GM21723 (cell line): ENCODE measurements at regions not wholly inside any gene's neighbourhood (a gene's known extent, or its start where the extent isn't known, plus 50 kb on each side); places are given as distances from the start of the nearest gene placed in this dataset.
"Not testable (repeated sequence)": the region's sequence is repeated elsewhere in the genome, so short reads cannot be mapped to it uniquely, and the experiment has no call there.

ENCODE experiments used
- ATAC-seq: cut with Tn5 transposase; IDR thresholded peaks from one replicate; pipeline ENCODE4 v1.9.1; 2021; ENCODE audit warnings: mild to moderate bottlenecking, moderate library complexity; ENCODE audit not compliant: unreplicated experiment

DNA sequence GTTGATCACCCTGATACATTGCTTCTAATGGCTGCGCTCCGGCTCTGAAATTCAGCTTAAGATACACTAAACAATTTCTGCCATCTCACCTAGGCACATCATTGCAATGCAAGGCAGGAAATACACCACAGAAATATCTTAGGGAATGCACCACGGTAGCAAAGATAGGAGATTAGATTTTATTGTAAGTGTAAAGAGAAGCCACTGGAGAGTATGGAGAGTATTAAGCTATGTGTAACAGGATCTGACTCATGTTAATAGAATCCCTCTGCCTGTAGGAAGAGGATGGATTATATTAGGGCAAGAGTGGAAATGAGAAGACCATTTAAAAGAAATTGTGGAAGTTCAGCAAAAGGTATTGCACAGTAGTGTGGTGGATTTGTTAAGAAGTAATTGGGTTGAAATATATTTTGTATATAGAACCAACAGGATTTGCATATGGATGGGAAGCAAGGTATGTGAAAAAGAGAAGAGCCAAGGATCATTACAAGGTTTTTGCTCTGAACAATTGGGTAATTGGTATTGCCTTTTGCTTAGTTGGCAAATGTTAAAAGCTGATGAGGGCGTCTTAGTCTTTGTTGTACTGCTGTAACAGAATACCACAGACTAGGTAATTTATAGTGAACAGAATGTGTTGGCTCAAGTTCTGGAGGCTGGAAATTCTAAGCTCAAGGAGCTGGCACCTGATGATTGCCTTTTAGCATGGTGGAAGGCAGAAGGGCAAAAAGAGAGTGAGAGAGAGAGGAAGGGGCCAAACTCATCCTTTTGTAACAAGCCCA lies 636.1 kb downstream of the PSAT1 start:
- ATAC-seq = no peak

- ATAC-seq = no peak
Measured at GRCh38 chr9:78934880-78935279, 636.9 kb upstream of the TLE4 start.

- no peak for ATAC-seq
Measured at GRCh38 chr9:78938821-78939220, 632.9 kb upstream of the TLE4 start.

GRCh38 chr9:78939311-78940065 lies 632.3 kb upstream of the TLE4 start:
- ATAC-seq = no peak

- ATAC-seq = no peak
Measured at GRCh38 chr9:78940121-78940855, 631.5 kb upstream of the TLE4 start.

- no peak for ATAC-seq
Measured at GRCh38 chr9:78954286-78954685, 617.5 kb upstream of the TLE4 start.

GRCh38 chr9:78958892-78959291 lies 612.9 kb upstream of the TLE4 start:
- no peak for ATAC-seq

DNA sequence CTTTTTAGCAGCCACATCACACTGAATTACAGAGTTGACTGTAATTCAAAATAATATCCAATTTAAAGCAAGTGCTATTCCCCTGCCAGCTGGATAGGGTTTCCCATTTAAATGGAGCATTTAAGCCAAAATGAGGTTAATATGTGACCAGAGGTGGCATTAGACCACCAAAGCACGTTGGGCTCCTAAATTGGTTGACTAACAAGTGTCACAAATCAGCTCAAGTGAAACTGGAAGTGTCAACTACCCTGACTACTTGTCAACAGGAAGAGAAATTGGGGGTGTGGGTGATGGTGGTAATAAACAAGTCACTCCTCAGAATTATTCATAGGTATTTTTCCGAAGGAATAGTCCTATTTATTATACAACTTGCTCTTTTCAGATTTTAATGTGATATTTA lies 609.6 kb upstream of the TLE4 start:
- no peak for ATAC-seq

- ATAC-seq = no peak
Measured at GRCh38 chr9:78963911-78964310, 607.9 kb upstream of the TLE4 start.

DNA sequence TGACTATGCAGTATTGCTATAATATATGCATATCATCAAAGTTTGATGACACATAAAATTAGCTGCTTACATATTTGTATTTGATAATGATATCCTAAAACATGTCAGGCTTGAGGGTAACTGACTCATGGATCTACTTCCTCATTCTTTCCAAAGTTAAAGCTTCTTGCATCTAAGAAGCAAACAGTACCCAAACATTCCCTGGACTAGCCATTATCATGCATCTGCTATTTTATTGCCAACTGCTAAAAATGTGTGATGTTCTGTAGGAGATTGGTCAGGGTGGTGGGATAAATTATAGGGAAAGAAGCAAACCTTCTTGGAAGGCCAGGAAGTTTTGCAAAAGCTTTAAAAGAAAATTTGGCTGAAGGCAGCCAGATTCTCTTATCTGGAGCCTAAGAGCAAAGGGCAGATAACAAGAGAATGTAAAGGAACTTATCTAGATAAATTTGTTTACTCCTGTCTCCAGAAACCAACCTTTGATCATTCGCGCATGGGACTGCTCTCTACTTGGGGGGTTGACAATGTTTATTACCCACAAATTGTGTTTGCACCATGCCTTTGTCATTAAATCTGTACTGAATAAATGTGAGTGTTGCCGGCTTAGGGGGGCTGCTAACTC lies 604.1 kb upstream of the TLE4 start:
- ATAC-seq = no peak

DNA sequence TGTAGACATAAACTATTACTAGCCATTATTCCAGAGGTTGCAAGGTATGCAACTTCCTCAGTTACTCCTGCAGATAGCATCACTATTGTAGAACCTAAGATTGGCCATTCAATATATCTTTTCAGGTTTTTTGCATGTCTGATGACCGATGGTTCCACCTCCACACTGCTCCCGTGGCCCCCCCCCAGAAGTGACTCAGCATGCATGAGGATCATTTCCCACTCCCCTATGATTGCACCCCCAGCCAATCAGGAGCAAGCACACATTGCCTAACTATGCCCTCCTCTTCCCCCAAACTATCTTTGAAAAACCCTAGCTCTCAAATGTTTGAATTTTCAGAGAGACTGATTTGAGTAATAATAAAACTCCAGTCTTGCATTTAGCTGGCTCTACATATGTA lies 601.4 kb upstream of the TLE4 start:
- ATAC-seq = no peak

DNA sequence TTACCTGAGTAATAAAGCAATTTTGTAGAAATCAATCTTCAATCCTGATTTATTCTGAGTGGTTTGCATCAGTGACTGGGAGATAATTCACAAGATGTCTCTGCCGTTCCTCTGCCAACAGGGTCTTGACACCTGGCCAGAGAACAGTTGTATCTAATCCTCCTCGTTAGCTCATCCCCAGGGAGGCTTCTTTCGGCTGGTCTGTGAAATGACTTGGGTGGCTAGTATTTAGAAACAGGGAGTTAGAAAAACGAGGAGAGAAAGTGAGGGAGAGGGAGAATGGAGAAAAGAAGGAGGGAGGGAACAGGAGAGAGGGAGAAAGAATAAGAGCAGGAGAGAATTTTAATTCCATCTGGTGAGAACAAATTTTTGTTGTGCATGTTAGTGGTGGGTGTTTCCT lies 600.2 kb upstream of the TLE4 start:
- ATAC-seq = no peak

DNA sequence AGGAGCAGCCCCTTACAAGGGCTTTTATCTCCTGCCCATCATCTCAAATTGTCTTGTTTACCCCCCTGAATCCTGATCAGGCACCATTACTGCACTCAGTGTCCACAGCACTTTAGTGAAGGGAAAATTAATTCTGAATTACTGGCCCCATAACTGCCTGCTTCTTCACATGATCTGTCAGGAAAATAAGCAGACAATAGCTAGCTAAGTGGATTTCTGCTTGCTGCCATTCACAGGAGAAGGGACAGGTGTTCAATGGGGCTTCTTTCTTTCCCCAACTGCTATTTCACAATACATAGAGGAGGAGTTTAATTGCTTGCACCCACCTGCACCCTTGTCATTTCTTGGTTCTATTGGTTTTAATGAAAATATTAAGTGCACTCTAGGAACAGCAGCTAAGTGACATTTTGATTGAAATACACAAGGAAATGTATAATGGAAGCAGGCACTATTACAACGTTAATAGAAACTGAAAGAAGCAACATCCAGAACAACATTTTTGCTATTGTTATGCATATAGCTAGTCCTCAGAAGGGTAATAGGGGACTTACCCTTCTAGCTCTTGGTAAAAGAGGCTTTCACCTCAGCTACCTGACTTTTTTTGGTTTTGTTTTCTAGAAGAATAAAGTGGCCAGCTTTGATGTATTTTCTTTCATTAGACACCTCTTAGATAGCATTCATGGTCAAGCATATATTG lies 599.3 kb upstream of the TLE4 start:
- no peak for ATAC-seq

DNA sequence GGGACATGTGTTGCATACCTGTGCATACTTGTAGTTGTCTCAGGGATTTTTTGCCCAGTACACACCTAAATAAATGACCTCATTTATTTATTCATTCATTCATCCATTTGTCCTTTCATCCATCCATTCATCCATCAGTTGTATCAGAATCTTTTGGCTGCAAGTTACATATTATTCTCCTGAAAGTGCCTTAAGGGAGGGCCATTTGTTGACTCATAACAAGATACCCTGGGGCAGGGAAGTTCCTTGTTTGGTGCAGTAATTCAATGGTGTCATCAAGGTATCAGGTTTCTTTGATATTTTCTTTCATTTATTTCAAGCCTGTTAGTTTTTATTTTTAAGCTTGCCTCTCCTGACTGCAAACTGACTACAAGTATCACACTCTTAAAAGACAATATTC lies 597.9 kb upstream of the TLE4 start:
- ATAC-seq = no peak

DNA sequence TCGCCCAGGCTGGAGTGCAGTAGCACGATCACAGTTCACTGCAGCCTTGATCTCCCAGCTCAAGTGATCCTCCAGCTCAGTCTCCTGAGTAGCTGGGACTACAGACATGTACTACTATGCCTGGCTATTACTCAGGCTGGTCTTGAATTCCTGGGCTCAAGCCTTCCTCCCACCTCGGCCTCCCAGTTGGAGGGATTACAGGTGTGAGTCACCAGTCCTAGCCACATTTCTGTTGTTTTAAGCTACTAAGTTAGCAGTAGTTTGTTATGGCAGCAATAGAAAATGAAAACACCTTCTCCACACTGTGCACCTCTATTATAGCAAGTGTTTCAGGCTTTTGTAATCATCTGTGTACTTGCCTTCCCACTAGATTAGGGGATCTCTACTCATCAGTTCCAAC lies 588.9 kb upstream of the TLE4 start:
- ATAC-seq = no peak

DNA sequence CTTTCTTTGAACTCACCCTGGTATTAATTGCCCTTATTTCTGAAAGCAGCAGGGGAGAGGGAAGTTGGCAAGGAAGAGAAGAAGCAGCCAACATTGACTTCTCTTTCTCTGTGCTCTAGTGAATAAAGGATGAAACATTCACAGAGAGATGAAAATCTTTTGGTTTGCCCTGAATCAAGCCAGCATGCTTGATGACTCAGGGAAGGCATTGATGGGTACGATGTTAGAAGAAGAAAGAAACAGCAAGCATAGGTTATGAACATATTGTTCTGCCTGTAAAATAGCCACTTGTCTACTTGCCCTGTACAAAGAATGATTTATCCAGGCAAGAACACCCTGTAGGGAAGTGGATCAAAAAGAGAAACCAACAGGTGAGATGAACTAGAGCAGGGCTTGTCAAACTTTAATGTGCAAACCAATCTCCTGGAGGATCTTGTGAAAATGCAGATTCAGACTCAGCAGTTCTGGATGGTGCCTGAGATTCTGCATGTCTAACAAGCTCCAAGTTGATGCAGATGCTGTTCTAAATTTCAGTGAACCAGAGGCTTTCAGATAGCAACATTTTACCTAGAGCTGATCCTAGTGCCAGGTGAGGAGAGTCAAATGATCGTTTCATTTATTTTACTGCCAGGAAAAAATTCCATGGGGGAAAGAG lies 586.6 kb upstream of the TLE4 start:
- ATAC-seq = no peak

GRCh38 chr9:78986446-78986845 lies 585.3 kb upstream of the TLE4 start:
- ATAC-seq = no peak

- no peak for ATAC-seq
Measured at GRCh38 chr9:78989031-78989658, 582.6 kb upstream of the TLE4 start.

DNA sequence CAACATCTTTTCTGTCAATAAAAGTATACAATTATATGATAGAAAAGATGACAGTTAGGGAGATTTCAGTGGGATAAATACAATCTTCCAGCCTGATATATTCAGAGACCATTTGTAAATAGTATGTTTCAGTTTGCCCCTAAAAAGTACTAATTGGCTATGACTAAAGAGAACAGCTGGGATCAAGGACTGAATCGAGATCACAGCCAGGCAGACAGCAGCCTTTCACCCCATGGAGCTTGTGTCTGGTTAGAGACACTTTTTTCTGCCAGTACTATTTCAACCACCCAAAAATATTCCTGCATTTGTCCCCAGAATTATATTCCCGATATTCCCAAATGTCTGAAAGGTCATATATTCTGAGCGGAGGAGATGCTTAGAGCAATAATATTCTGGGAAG lies 577.3 kb upstream of the TLE4 start:
- ATAC-seq = no peak

DNA sequence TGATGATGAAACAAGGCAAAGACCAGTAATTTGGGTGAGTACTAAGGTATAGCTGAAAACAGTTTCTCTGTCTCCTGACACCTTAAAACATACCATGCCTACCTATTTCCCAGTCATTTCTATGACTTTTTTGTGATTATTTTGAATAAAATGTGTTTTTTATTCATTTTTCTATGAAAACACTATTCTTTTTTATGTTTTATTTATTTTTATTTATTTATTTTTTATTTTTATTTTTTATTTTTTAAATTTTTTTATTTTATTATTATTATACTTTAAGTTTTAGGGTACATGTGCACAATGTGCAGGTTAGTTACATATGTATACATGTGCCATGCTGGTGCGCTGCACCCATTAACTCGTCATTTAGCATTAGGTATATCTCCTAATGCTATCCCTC lies 576.8 kb upstream of the TLE4 start:
- not testable (repeated sequence) for ATAC-seq
